ENCODE measurements at regions not wholly inside any gene's neighbourhood (a gene's known extent, or its start where the extent isn't known, plus 50 kb on each side); places are given as distances from the start of the nearest gene placed in this dataset.

DNA sequence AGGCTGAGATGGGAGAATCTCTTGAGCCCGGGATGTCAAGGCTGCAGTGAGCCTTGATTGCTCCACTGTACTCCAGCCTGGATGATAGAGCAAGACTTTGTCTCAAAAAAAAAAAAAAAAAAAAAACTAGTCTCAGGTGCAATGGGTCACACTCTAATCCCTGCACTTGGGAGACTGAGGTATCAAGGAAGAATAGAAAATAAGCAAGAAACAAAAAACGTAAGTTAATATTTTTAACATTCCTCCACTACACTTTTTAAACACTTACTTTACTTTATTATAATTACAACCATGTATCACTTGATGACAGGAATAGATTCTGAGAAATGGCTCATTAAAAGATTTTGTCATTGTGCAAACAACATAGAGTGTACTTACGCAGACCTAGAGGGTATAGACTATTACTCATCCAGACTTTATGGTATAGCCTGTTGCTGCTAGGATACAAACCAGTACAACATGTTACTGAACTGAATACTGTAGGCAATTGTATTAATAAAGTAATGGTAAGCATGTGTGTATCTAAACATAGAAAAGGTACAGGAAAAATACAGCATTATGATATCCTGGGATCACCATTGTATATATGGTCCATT lies 1244.1 kb upstream of the ADGRL4 start:
- no peak for FAIRE-seq

DNA sequence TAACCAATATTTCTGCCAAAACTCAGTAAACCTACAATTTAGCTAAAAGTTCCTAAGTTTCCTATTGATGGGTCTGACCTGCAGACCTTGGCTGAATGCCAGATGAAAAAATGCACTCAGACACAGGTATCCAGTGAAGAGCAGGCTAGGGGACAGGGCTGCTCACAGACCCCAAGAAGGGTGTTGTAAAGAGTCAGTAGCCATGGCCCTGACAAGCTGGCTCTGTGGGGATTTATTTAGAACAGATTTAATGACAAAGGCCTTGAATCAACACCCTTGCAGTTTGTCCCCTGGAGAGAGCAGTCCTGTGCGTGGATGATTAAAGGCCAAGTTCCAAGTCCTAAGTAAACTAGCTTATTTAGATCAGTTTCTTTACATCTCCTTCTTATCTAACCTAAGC lies 1243.2 kb upstream of the ADGRL4 start:
- DNase-seq (ENCODE audit: low spot score): no peak

More for the DNA sequence above, 1244.1 kb upstream of the ADGRL4 start:
- no peak for DNase-seq (ENCODE audit: low spot score)

DNA sequence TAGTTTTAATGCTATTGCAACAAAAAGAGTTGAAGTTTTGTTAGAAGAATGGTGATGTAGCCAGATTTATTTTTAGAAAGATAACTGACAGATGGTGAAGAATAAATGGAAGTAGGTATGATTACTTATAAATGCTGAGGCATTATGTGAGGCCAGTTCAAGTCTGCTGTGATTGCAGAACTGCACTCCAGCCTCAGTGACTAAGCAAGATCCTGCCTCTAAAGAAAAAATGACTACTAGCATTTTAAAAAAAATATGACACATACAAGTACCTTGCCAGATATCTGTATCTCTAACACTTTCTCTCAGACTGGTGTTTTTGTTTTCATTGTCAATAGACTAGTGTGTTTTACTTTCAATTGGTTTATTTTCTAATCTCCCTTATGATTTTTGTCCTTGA lies 1242.4 kb upstream of the ADGRL4 start:
- no peak for FAIRE-seq
- DNase-seq (ENCODE audit: low spot score): no peak

More for the DNA sequence above, 1243.2 kb upstream of the ADGRL4 start:
- no peak for FAIRE-seq

DNA sequence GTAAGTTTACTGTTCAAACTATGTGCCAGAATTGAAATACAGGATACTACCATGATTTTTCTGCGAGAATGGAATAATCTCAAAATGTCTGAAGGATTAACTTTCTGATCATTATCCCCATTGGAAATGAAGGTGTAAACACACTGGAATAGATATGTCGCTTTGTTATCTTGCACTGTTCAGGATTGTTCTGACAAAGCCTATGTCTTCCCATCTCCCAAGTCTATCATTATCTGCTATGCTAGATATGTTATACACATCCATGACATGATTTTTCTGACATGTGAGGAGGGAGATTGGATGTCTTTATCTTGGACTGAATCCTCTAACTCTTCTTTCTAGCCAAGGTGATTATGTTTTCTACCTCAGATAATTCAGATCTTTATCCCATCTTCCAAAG lies 1239.3 kb upstream of the ADGRL4 start:
- FAIRE-seq: no peak

DNA sequence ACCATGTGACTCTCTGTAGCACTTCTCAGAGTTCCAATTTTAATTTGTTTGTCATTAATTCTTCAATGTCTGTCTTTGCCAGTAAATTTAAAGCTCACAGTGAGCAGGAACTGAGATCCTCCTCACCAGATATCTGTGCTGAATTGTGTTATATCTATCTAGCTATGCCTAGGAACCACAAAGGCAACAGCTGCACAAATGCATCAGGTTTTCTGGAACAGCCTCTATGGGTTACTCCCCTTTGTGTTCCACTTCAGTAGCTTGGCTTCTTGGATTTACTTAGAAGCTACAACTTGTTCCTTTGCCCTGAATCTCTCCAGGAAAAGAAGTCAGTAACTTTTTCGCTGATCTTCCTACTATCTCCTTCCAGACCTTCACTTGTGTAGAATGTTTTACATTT lies 1237.8 kb upstream of the ADGRL4 start:
- no peak for FAIRE-seq

More for the DNA sequence above, 1239.3 kb upstream of the ADGRL4 start:
- no peak for DNase-seq (ENCODE audit: low spot score)

DNA sequence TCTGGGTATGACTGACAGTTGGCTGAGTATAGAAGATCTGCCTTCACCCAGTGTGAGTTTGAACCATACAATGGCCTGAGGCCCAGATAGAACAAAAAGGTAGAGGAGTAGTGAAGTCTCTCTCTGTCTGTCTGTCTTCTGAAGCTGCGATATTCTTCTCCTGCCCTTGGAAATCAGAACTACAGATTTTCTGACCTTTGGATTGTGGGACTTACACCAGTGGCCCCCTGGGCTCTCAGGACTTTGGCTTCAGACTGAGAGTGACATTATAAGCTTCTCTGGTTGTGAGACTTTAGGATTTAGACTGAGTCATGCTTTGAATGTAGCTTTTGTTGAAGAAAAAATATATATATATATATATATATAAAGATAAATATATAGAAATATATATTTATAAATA lies 1235.0 kb upstream of the ADGRL4 start:
- no peak for FAIRE-seq
- DNase-seq (ENCODE audit: low spot score): no peak

More for the DNA sequence above, 1237.8 kb upstream of the ADGRL4 start:
- DNase-seq (ENCODE audit: low spot score): no peak

DNA sequence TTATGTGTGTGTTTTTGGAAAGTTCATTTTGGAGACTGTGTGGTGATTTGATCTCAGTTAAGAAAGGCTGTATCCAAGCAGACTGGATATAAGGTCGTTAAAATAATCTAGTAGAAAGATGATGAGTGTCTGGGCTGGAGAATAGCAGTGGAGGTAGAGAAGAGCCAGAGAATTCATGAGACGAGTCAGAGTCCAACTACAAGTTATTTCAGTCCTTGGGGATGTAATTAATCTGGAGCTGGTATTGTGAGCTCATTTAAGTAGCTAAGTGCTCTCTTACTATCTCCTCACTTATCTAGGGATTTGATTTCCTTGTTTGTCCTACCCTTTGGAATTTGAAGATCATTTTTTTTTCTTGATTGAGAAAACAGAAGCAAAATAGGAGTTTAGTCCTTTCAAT lies 1219.0 kb upstream of the ADGRL4 start:
- DNase-seq (ENCODE audit: low spot score) (no peak), FAIRE-seq (no peak)

DNA sequence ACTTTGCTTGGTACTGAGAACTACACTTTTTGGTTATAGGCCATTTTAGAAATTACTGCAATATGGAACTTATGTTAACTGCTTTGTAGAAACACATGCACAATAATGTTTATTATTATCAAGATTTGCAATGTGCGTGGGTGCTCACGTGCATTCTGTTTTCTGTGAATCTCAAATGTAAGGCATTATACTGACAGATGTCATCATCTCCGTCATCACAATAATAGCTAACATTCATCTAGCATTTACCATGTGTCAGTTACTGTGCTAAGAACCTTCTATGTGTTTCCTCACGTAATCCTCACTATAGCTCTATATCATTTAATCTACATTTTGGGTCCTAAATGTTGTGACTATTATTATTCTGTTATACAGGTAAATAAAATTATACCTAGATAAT lies 1214.8 kb upstream of the ADGRL4 start:
- FAIRE-seq: no peak
- no peak for DNase-seq (ENCODE audit: low spot score)

DNA sequence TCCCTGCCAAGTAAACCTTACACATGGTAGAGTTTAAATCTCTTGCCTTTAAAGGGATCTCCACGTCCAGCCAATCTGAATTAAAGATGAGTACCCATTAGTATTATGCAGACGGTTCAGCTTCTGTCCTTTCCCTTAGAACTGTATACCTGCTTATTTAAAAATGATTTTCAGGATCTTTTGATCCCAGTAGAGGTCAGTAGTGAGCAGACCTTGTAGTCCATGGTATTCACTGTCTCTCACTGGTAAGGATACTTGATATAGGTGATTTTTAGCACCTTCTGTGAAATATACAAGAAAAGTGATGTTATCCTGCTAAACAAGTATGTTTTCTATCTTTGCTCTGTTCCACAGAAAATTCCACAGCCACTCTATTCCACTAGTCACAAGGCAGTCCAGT lies 1211.6 kb upstream of the ADGRL4 start:
- FAIRE-seq (peak; percentile 75), DNase-seq (ENCODE audit: low spot score) (peak; percentile 53)

DNA sequence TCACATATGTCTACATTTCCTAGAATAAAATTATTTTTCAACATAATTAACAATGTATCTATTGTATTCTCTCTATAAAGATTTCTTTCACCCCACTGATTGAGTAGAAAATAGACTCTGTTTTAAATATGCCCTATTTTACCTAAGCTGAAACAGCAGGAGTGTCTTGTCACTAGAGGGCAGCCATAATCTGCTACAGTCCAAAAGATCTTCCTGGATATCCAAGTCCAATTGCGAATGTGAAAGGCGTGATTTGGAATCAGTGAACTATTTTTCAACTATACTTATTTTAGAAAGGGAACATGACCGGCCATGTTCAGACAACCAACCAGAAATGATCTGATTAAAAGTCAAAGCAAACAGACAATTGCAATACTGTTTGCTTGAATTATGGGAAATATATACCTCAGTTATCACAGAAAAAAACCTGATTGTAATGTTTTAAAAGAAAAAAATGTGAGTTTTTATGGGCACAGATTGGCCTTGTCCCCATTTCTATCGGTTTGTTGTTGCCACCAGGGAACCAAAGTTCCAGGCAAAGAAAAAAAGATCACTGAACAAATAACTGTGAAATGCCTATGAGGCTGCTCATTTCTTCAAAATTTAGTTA lies 1211.0 kb upstream of the ADGRL4 start:
- FAIRE-seq (peak; percentile 81), DNase-seq (ENCODE audit: low spot score) (peak; percentile 51)

DNA sequence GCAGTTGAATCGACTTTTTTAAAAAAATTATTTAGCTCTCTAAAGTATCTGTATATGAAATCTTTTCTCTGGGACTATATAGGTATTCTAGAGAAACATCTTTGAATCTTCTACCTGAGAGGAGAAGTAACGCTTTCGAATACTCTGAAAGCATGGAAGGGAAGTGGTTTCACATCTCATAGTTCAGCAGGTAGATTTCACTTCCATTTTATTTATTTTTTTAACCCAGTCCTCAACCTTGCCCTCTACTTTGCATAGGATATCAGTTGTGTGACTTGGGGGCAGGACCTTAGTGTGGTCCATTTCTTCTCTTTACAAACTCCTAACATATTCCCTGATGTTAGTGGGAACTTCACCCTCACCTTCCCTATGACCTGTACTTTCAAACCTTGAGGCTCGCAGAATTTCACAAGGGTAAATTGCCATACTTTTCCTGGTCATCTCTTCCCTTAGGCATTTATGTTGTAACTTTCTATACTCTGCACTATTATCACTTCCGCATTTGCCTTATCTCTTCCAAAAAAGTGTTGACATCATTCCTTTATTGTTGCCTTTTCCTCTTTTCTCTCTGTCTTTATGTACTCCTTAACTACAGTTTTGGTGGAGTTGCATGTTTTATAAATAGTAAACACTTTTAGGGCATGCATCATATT lies 1208.5 kb upstream of the ADGRL4 start:
- DNase-seq (ENCODE audit: low spot score) (no peak), FAIRE-seq (no peak)

DNA sequence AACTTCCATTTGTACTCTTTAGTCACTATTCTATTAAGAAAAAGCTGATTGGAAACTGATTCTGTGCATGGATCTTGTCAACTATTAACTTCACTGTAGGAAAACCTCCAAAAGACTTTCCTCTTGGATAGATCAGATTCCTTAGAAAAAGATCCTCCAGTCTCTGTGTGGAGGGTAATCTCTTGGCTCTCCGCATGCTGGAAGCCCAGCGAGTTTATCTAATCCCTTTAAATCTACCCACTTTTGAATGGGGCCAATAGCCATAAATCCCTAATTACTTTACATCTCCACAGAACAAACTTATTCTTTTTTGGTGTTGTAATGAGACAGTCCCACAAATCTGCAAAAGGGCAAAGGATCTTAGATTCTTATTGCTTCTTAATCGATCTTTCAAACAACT lies 1206.4 kb upstream of the ADGRL4 start:
- DNase-seq (ENCODE audit: low spot score) (no peak), FAIRE-seq (no peak)

DNA sequence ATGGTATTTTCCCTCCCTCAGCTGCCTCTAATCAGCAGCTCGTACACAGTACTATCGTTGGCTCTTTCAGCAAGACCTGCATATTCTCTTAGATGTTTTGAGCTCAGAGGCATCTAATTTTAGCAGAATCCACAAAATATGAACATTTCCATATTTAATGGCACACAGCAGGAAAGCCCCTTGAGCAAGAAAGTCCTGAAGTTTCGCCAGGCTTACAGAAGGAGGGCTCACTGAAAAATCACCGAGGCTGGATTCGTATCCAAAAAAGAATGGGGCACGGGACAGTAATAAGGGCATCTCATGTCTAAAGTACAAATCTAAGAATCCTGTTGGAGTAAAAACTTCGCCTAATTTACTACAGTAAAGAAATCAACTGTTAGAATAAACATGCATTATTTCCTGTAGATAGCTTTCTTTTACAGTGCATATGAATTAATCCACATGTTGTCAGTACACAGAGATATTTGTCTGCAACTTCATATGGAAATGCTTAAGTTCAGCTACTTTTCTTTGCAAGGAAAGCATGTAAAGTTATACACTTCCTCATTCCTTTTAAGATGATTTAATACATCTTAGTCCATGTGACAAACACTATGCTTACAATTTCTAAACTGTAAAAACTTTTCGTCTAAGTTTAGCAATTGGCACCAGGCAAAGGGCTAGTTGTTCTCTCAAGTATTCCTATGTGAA lies 1205.3 kb upstream of the ADGRL4 start:
- no peak for FAIRE-seq
- DNase-seq (ENCODE audit: low spot score): no peak

DNA sequence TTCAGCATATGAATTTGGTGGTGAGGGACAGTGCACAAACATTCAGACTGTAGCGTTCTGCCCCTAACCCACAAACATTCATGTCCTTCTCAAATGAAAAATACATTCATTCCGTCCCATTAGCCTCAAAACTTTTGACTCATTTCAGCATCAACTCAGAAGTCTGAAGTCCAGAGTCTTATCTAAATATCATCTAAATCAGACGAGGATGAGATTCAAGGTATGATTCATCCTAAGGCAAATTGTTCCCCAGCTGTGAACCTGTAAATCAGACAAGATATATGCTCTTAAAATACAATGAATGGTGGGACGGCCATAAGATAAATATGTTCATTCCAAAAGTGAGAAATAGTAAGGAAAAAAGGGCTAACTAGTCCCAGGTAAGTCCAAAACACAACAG lies 1195.6 kb upstream of the ADGRL4 start:
- DNase-seq (ENCODE audit: low spot score) (no peak), FAIRE-seq (no peak)

DNA sequence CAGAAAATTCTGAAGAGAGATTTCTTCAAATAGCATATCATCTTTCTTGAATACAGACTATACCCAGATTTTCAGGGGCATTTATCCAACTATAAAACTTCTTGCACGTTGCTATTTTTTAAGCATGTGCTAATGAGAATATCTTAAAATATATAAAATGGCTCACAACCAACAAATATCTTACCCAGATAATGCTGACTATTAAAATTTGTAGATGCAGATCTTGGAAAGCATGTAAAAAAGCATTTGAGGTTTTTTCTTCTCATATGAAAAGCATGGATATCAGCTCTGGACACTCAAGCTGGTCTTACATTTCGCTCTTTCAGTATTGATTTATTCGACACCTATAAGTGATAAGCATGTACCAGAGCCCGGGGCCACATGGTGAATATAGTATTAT lies 1187.7 kb upstream of the ADGRL4 start:
- no peak for FAIRE-seq

DNA sequence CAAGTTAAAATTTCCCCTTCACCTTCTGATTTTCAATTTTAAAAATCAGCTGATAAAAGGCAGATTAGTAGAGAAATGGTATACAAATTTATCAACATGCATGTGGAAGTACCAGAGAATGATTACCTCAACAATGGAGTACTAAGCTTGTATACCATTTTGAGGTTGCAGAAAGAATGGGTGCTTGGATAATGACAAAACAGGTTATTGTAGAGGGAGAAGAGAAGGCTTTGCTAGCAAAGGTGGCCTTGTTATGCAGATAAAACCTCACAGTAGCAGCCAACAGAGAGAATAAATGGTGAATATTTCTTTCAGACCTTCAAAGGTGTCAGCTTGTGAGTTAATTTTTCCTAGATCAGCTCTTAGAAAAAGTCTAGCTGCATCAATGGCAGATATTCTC lies 1174.9 kb upstream of the ADGRL4 start:
- FAIRE-seq: no peak
- no peak for DNase-seq (ENCODE audit: low spot score)

More for the DNA sequence above, 1187.7 kb upstream of the ADGRL4 start:
- no peak for DNase-seq (ENCODE audit: low spot score)

DNA sequence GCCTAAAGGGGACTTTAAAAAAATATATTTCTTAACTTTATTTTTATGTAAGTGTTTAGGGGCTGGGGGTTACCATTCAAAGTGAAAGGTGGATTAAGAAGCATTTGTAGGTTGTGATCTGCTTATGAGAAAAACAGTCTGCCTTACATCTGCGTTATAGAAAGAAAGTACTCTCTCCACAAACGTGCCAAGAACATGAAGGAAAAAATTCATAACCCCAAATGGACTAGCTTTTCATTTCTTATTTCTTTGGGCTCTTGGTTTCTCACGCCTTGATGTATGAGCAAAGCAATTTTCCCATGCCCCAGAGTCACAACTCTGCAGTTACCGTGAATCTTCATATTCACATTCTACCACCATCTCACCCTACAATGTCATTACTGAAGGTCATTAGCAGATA lies 1165.1 kb upstream of the ADGRL4 start:
- no peak for FAIRE-seq
- DNase-seq (ENCODE audit: low spot score): no peak

DNA sequence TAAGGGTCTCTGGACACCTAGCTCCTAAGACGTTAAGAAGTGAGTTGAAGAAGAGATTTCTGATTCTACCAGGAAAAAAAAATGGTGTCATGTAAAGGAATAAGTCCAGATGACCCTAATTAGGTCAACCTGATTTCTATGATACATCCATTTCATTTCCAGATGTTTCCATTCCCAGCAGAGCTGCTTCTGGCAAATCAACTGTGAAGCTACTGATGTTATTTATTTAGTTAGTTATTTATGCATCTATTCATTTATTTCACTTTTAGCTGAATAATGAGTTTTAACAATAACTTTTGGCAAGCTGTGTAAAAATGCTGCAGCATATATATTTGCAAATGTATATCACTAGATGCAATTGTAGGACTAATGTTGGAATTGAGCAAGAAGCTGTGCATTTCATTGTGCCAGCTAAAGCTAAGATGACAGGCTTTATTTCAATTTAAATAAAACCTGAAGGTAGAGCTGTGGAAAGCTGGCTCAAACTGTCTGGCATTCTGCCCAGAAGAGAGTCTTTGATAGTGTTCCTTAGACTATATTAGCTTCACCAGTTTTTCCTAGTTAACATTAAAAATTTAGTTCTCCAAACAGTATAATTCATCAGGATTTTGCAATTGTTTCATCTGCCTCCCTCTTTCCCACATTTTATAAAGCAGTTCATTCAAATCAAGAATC lies 1164.4 kb upstream of the ADGRL4 start:
- DNase-seq (ENCODE audit: low spot score) (no peak), FAIRE-seq (no peak)

DNA sequence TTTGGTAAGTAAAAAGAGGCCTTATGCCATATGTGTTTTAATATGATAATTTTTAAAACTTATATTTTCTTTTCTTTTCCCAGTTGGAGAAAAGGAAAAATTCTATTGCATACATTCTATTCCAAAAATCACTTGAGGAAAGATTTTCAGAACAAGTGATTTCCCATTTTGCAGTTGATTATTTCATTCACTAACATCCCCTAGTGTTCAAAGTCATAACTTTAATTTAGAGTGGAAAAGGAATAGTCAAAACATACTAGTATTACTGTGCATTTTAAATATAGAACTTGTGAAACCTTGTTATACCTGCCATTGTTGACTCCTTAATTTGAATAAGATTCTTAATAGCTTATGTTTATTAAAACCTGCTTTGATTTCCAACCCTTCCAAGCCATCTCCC lies 1157.6 kb upstream of the ADGRL4 start:
- DNase-seq (ENCODE audit: low spot score) (no peak), FAIRE-seq (no peak)

DNA sequence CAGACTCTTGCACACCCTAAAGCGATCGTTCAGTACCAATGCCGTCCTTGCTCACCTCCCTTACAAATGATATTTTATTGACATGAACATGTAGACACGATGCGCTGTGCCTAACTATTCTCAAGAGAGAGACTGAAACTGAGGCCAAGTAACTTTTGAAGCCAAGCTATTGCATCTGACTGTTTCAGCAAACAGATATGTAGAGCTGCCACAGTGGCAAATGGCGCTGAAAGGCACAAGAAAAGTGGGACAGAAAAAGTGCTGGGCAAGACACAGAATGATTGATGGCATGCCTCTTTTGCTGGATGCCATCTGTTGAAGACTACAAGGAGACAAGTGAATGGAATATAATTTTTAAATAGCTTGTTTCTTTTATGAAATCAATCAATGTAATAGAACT lies 1157.2 kb upstream of the ADGRL4 start:
- FAIRE-seq (no peak), DNase-seq (ENCODE audit: low spot score) (no peak)

DNA sequence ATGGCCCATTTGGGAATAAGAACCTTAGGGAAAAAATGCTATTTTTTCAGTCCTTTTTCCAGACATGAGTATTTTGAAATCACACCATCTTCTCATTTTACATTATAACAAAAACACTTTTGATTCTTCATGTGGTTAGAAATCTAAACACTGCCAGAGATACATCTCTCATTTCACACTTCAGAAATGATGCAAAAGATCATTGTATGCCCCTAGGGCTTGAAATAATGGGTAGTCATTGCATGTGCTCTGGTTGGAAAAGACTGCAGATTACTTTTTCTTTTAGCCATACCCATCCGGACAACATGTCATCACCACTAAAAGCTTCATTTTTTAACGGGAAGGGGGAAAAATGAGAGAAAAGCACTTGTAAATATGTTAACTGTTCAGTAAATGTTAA lies 1152.2 kb upstream of the ADGRL4 start:
- FAIRE-seq: no peak

DNA sequence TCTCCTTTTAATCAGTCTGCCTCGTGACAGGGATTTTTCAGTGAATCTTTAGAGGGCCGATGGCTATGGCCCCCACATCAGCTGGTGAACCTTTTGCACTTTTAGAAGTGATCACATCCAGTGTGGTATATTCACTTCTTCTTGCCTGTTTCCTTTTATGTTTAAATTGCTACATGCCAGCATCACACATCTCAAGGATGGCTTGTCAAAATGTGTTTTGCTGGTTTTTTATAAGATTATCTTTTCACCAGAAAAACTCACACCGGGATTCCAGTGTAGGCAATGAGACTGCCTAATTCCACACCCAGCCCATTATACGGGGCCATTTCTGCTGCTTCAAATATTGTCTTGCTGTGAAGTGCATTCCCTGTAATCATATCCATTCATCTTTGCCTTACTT lies 1151.7 kb upstream of the ADGRL4 start:
- DNase-seq (ENCODE audit: low spot score): no peak
- no peak for FAIRE-seq

More for the DNA sequence above, 1152.2 kb upstream of the ADGRL4 start:
- DNase-seq (ENCODE audit: low spot score): no peak

Data from RCC 7860 (cell line).